AG09309 (cell line): ENCODE measurements at regions not wholly inside any gene's neighbourhood (a gene's known extent, or its start where the extent isn't known, plus 50 kb on each side); places are given as distances from the start of the nearest gene placed in this dataset.

Experiments used
- DNase-seq: peaks from one replicate; pipeline ENCODE4 v3.0.0-alpha.2; 2010; ENCODE audit warnings: low read depth
- H3K4me3 ChIP-seq: 2 replicates; pipeline ENCODE4 v1.5.1; 2011; ENCODE audit warnings: mild to moderate bottlenecking, low read depth, low read length, moderate library complexity; ENCODE audit not compliant: control insufficient read depth
- CTCF ChIP-seq: IDR thresholded peaks from 2 replicates; pipeline ENCODE4 v1.5.1; 2011; ENCODE audit warnings: mild to moderate bottlenecking, low read depth, low read length, inconsistent platforms; ENCODE audit not compliant: insufficient read depth, control insufficient read depth; ENCODE audit errors: missing control alignments

GRCh38 chr18:39969803-39970494 lies 1985.1 kb upstream of the PIK3C3 start:
- no peak for TF ChIP-seq CTCF
- DNase-seq: no peak
- no peak overlapping the region for H3K4me3 ChIP-seq

- TF ChIP-seq CTCF: no peak
- H3K4me3 ChIP-seq: no peak overlapping the region
- DNase-seq: no peak
Observed at GRCh38 chr18:39966275-39966674, 1988.8 kb upstream of the PIK3C3 start.

GRCh38 chr18:39962546-39962945 lies 1992.5 kb upstream of the PIK3C3 start:
- no peak overlapping the region for H3K4me3 ChIP-seq
- no peak for DNase-seq
- TF ChIP-seq CTCF: no peak

- no peak for DNase-seq
- H3K4me3 ChIP-seq: no peak overlapping the region
- no peak for TF ChIP-seq CTCF
Observed at GRCh38 chr18:39960550-39960949, 1994.5 kb upstream of the PIK3C3 start.

GRCh38 chr18:39959839-39960238 lies 1995.2 kb upstream of the PIK3C3 start:
- no peak for TF ChIP-seq CTCF
- DNase-seq: no peak
- no peak overlapping the region for H3K4me3 ChIP-seq

- no peak for TF ChIP-seq CTCF
- no peak for DNase-seq
- H3K4me3 ChIP-seq: no peak overlapping the region
Observed at GRCh38 chr18:39958876-39959275, 1996.2 kb upstream of the PIK3C3 start.
